ENCODE measurements at regions not wholly inside any gene's neighbourhood (a gene's known extent, or its start where the extent isn't known, plus 50 kb on each side); places are given as distances from the start of the nearest gene placed in this dataset.

DNA sequence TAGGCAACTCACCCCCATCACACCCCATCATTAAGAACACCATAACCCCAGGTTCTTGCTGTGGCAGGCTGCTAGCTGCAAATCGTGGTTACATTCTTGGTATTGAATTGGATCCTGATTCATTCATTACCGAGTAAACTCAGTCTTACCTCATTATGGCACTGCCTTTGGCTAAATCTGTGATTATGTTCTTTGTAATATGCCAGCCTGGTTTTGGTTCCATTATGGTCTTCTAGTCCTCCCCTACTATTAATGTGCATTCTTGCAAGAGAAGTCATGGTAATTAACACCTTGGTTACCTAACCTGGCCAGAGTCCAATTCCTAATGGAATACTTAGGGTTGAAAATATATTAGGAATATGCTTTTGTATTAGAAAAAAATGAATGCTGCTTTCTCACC, 258.9 kb upstream of the APCDD1 start:
- Histone ChIP-seq H3K9me3 (ENCODE audit: control insufficient read depth in 3 of 3, low read length in 3 of 3) (no peaks in the 10 kb centered on the region), H3K4me3 (ENCODE audit: low read length in 3 of 3) (no peak overlapping the region), H3K36me3 (ENCODE audit: control insufficient read depth in 3 of 3, insufficient read depth in 3 of 3, low read length in 3 of 3) (no peaks in the 10 kb centered on the region), H3K4me1 (ENCODE audit: control insufficient read depth in 3 of 3, insufficient read depth in 3 of 3, low read length in 3 of 3) (no peaks in the 10 kb centered on the region), H3K27ac (ENCODE audit: low read depth, low read length) (no peak overlapping the region), H3K27me3 (ENCODE audit: control insufficient read depth in 3 of 3, insufficient read depth in 3 of 3, low read length in 3 of 3) (no peaks in the 10 kb centered on the region), H3K9ac (ENCODE audit: low read depth in 1 of 3, low read length in 3 of 3) (no peak overlapping the region)

DNA sequence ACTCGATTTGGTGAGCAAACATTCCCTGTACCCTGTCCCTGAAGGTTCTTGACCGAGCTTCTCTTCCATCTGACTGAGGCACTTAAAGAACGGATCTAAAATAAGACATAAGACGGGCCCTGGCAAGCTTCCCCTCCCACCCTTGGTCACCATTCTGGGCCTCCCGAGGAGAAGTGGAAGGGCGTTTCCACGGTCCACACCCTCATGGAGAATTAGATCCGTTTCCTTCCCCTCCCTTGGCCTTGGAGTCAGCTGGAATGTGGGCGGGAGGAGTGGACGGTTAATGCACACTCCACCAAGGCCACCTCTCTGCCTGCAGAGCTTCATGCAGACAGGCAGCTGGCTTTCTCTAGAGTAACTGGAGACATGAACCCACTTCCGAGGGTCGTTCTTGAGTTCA, 257.3 kb upstream of the APCDD1 start:
- H3K27me3 ChIP-seq (ENCODE audit: control insufficient read depth in 3 of 3, insufficient read depth in 3 of 3, low read length in 3 of 3) = no peaks in the 10 kb centered on the region
- no peak overlapping the region for H3K4me3 ChIP-seq (ENCODE audit: low read length in 3 of 3)
- no peaks in the 10 kb centered on the region for H3K9me3 ChIP-seq (ENCODE audit: control insufficient read depth in 3 of 3, low read length in 3 of 3)
- H3K4me1 ChIP-seq (ENCODE audit: control insufficient read depth in 3 of 3, insufficient read depth in 3 of 3, low read length in 3 of 3) = no peaks in the 10 kb centered on the region
- no peak overlapping the region for H3K27ac ChIP-seq (ENCODE audit: low read depth, low read length)
- no peak overlapping the region for H3K9ac ChIP-seq (ENCODE audit: low read depth in 1 of 3, low read length in 3 of 3)
- H3K36me3 ChIP-seq (ENCODE audit: control insufficient read depth in 3 of 3, insufficient read depth in 3 of 3, low read length in 3 of 3) = no peaks in the 10 kb centered on the region

DNA sequence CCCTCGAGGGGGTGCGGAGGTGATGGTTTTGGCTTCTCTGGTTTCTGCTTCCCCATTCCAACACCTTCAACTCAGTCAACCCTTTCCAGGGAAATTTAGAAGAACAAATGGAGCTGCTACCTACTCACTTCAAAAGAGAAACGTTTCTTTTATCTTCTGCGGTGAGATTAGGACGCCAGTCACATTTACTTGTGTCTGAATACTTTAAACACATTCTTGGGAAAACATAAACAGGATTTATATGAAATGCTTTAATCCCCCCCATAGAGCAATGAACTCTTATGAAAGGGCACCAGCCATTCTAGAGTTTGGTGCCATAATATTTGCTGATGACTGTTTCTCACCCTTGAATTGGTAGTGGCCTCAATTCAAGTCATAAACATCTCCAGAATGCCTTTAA, 253.2 kb upstream of the APCDD1 start:
- no peak overlapping the region for H3K9ac ChIP-seq (ENCODE audit: low read depth in 1 of 3, low read length in 3 of 3)
- no peaks in the 10 kb centered on the region for H3K9me3 ChIP-seq (ENCODE audit: control insufficient read depth in 3 of 3, low read length in 3 of 3)
- no peaks in the 10 kb centered on the region for H3K27me3 ChIP-seq (ENCODE audit: control insufficient read depth in 3 of 3, insufficient read depth in 3 of 3, low read length in 3 of 3)
- no peak overlapping the region for H3K27ac ChIP-seq (ENCODE audit: low read depth, low read length)
- H3K4me1 ChIP-seq (ENCODE audit: control insufficient read depth in 3 of 3, insufficient read depth in 3 of 3, low read length in 3 of 3) = no peaks in the 10 kb centered on the region
- no peaks in the 10 kb centered on the region for H3K36me3 ChIP-seq (ENCODE audit: control insufficient read depth in 3 of 3, insufficient read depth in 3 of 3, low read length in 3 of 3)
- no peak overlapping the region for H3K4me3 ChIP-seq (ENCODE audit: low read length in 3 of 3)

DNA sequence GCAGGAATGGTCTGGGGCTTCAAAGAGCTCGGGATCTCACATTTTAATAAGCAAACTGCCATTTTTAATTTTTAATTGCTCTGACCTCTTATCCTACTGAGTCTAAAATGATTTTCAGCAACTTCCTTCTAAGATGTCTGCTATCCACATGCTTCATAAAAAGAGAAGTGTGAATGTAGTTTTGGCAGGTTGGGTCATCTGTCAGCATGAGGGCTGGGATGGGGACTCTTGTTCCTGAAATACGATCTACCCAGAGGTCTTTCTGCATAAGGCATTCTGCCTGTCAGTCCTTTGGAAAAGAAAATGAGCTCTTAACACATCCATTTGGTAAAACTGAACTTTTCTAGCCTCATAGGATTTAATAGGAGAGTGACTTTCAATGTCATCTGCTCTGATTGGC, 252.8 kb upstream of the APCDD1 start:
- H3K27me3 ChIP-seq (ENCODE audit: control insufficient read depth in 3 of 3, insufficient read depth in 3 of 3, low read length in 3 of 3) = no peaks in the 10 kb centered on the region
- H3K4me1 ChIP-seq (ENCODE audit: control insufficient read depth in 3 of 3, insufficient read depth in 3 of 3, low read length in 3 of 3) = no peaks in the 10 kb centered on the region
- H3K36me3 ChIP-seq (ENCODE audit: control insufficient read depth in 3 of 3, insufficient read depth in 3 of 3, low read length in 3 of 3) = no peaks in the 10 kb centered on the region
- no peaks in the 10 kb centered on the region for H3K9me3 ChIP-seq (ENCODE audit: control insufficient read depth in 3 of 3, low read length in 3 of 3)
- H3K9ac ChIP-seq (ENCODE audit: low read depth in 1 of 3, low read length in 3 of 3) = no peak overlapping the region
- no peak overlapping the region for H3K4me3 ChIP-seq (ENCODE audit: low read length in 3 of 3)
- H3K27ac ChIP-seq (ENCODE audit: low read depth, low read length) = no peak overlapping the region

DNA sequence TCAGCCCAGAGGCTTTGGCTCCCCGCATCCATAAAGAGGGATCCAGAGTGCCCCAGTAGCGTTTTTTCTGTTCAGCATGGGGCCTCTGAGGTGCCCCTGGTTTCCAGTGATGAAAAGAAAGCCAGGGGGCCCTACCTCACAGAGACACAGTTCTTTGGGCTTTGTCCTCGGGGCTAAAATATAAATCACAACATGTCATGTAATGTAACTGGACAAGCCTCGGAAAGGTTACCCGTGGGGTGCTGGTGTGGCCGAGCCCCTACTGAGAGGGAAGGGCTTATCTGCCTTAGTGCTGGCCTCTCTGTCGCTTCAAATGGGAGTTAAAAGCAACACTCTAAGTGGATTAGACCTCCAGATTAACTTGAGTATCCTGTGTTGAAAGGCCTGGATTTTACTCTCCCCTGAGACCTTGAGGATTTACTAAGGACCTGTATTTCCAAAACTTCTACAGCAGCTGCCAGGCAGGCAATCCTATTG, 251.6 kb upstream of the APCDD1 start:
- H3K4me1 ChIP-seq (ENCODE audit: control insufficient read depth in 3 of 3, insufficient read depth in 3 of 3, low read length in 3 of 3) = no peaks in the 10 kb centered on the region
- no peaks in the 10 kb centered on the region for H3K36me3 ChIP-seq (ENCODE audit: control insufficient read depth in 3 of 3, insufficient read depth in 3 of 3, low read length in 3 of 3)
- H3K27ac ChIP-seq (ENCODE audit: low read depth, low read length) = no peak overlapping the region
- no peak overlapping the region for H3K4me3 ChIP-seq (ENCODE audit: low read length in 3 of 3)
- no peak overlapping the region for H3K9ac ChIP-seq (ENCODE audit: low read depth in 1 of 3, low read length in 3 of 3)
- no peaks in the 10 kb centered on the region for H3K27me3 ChIP-seq (ENCODE audit: control insufficient read depth in 3 of 3, insufficient read depth in 3 of 3, low read length in 3 of 3)
- H3K9me3 ChIP-seq (ENCODE audit: control insufficient read depth in 3 of 3, low read length in 3 of 3) = no peaks in the 10 kb centered on the region

DNA sequence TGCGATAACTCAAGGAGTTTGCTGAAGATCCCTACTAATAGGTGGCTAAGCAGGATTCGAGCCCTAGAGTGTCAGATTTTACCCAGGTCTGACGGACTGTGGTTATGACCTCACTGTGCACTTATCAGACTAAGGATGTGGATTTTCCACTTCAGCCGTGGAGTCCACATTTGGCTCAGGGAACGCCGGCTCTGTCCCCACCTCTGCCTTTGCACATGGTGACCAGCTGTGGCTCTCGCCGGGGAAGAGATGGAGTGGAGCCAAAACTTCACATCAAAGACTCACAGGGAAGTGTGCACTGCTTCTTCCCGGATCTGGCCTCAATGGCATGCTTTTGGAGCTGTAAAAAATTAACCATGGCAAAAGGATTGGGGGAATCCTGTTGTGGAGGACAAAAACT, 249.3 kb upstream of the APCDD1 start:
- Histone ChIP-seq H3K4me1 (ENCODE audit: control insufficient read depth in 3 of 3, insufficient read depth in 3 of 3, low read length in 3 of 3) (no peaks in the 10 kb centered on the region), H3K36me3 (ENCODE audit: control insufficient read depth in 3 of 3, insufficient read depth in 3 of 3, low read length in 3 of 3) (no peaks in the 10 kb centered on the region), H3K27me3 (ENCODE audit: control insufficient read depth in 3 of 3, insufficient read depth in 3 of 3, low read length in 3 of 3) (no peaks in the 10 kb centered on the region), H3K4me3 (ENCODE audit: low read length in 3 of 3) (no peak overlapping the region), H3K9me3 (ENCODE audit: control insufficient read depth in 3 of 3, low read length in 3 of 3) (no peaks in the 10 kb centered on the region), H3K27ac (ENCODE audit: low read depth, low read length) (no peak overlapping the region), H3K9ac (ENCODE audit: low read depth in 1 of 3, low read length in 3 of 3) (no peak overlapping the region)

DNA sequence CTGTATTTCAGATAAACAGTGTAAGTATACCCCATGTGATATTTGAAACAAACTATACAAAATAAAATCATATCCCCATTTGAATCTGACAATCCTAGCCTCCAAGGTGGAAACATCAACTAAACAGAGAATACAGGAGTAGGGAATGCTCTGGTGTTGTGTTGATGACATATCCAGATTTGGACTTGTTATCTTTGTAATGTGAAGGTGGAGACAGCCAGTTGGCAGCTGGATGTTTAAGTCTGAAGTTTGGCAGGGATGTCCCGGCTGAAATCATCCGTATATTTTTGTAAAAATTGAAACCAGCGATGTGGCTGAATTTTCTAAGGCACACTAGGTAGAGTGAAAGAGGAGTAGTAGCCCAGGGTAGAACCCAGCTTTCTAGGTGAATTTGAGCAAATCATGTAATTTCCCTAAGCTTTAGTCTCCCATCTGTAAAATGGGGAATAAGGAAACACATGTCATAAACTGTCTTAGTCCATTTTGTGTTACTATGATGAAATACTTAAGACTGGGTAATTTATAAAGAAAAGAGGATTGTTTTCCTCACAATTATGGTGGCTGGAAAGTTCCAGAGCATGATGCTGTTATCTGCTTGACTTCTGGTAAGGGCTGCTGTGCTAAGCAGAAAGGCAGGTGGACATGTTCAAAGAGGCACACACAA, 246.6 kb upstream of the APCDD1 start:
- H3K36me3 ChIP-seq (ENCODE audit: control insufficient read depth in 3 of 3, insufficient read depth in 3 of 3, low read length in 3 of 3) = no peaks in the 10 kb centered on the region
- H3K27me3 ChIP-seq (ENCODE audit: control insufficient read depth in 3 of 3, insufficient read depth in 3 of 3, low read length in 3 of 3) = no peaks in the 10 kb centered on the region
- H3K27ac ChIP-seq (ENCODE audit: low read depth, low read length) = no peak overlapping the region
- H3K4me3 ChIP-seq (ENCODE audit: low read length in 3 of 3) = no peak overlapping the region
- no peaks in the 10 kb centered on the region for H3K4me1 ChIP-seq (ENCODE audit: control insufficient read depth in 3 of 3, insufficient read depth in 3 of 3, low read length in 3 of 3)
- H3K9me3 ChIP-seq (ENCODE audit: control insufficient read depth in 3 of 3, low read length in 3 of 3) = no peaks in the 10 kb centered on the region
- H3K9ac ChIP-seq (ENCODE audit: low read depth in 1 of 3, low read length in 3 of 3) = no peak overlapping the region

DNA sequence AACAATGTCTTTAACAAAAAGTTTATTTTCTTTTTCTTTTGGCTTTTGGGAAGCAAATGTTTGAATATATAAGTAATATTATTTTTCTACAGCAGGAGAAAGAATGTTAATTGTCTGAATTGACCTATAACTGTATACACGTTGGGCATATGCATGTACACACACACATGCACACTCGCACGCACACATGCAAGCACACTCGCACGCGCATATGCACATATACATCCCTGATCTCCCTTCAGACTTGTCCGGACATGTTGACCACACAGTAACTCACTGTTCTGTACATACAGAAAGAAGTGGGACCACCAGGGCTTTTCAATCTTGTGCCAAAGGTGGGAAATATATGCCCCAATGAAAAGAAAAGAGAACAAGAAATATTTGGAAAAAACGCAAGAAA, 245.1 kb upstream of the APCDD1 start:
- Histone ChIP-seq H3K27me3 (ENCODE audit: control insufficient read depth in 3 of 3, insufficient read depth in 3 of 3, low read length in 3 of 3) (no peaks in the 10 kb centered on the region), H3K9ac (ENCODE audit: low read depth in 1 of 3, low read length in 3 of 3) (no peak overlapping the region), H3K27ac (ENCODE audit: low read depth, low read length) (no peak overlapping the region), H3K36me3 (ENCODE audit: control insufficient read depth in 3 of 3, insufficient read depth in 3 of 3, low read length in 3 of 3) (no peaks in the 10 kb centered on the region), H3K4me3 (ENCODE audit: low read length in 3 of 3) (no peak overlapping the region), H3K9me3 (ENCODE audit: control insufficient read depth in 3 of 3, low read length in 3 of 3) (no peaks in the 10 kb centered on the region), H3K4me1 (ENCODE audit: control insufficient read depth in 3 of 3, insufficient read depth in 3 of 3, low read length in 3 of 3) (no peaks in the 10 kb centered on the region)

DNA sequence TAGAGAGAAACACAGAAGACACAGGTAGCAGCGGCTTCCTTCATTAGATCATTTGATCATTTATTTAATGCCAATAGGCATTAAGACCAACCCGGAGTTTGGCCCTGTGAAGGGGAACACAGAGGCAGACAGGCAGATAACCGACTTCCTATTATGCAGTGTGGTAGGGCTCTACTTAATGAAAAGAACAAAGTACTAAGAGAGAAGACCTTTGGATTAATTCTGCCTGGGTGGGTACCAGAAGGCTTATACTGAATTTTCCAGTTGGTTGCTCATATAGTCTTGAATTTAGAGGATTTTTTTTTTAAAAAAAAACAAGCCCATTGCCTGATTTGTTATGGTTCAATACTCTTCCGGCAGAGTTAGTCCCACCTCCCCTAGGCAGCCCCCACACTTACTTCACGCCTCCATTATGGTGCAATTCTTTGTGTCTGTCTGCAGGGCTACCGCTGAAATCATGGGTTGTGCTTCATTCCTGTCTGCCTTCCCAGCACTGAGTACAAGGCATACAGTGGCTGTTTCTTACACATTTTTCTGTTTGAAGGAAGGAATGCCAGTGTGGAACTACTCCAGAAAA, 244.3 kb upstream of the APCDD1 start:
- Histone ChIP-seq H3K27ac (ENCODE audit: low read depth, low read length) (no peak overlapping the region), H3K27me3 (ENCODE audit: control insufficient read depth in 3 of 3, insufficient read depth in 3 of 3, low read length in 3 of 3) (no peaks in the 10 kb centered on the region), H3K9ac (ENCODE audit: low read depth in 1 of 3, low read length in 3 of 3) (no peak overlapping the region), H3K4me1 (ENCODE audit: control insufficient read depth in 3 of 3, insufficient read depth in 3 of 3, low read length in 3 of 3) (no peaks in the 10 kb centered on the region), H3K36me3 (ENCODE audit: control insufficient read depth in 3 of 3, insufficient read depth in 3 of 3, low read length in 3 of 3) (no peaks in the 10 kb centered on the region), H3K9me3 (ENCODE audit: control insufficient read depth in 3 of 3, low read length in 3 of 3) (no peaks in the 10 kb centered on the region), H3K4me3 (ENCODE audit: low read length in 3 of 3) (no peak overlapping the region)

DNA sequence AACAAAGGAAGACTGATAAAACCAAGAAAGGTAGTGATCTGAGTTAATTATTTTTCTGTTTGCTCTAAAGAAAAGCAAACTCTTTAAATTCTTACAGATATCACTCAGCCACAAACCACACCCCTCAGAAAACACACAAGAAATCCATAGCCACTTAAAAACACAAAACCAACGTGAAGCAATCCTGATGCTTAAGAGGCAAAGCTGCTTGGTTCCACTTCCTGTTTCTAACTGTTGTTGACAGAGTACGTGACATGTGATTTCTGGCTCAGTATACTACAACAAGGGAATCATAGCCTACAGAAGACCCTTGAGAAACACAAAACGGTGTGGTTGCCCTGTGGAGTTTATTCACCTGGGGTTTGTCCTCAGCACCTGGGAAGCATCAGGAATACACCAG, 240.9 kb upstream of the APCDD1 start:
- Histone ChIP-seq H3K36me3 (ENCODE audit: control insufficient read depth in 3 of 3, insufficient read depth in 3 of 3, low read length in 3 of 3) (no peaks in the 10 kb centered on the region), H3K27ac (ENCODE audit: low read depth, low read length) (no peak overlapping the region), H3K27me3 (ENCODE audit: control insufficient read depth in 3 of 3, insufficient read depth in 3 of 3, low read length in 3 of 3) (no peaks in the 10 kb centered on the region), H3K9ac (ENCODE audit: low read depth in 1 of 3, low read length in 3 of 3) (no peak overlapping the region), H3K4me1 (ENCODE audit: control insufficient read depth in 3 of 3, insufficient read depth in 3 of 3, low read length in 3 of 3) (no peaks in the 10 kb centered on the region), H3K9me3 (ENCODE audit: control insufficient read depth in 3 of 3, low read length in 3 of 3) (peaks cover 0 to 3% (median 0%) of the 10 kb centered on the region in 3 donors), H3K4me3 (ENCODE audit: low read length in 3 of 3) (no peak overlapping the region)

Data from skeletal muscle tissue (tissue), 3 donors.